ENCODE measurements at regions not wholly inside any gene's neighbourhood (a gene's known extent, or its start where the extent isn't known, plus 50 kb on each side); places are given as distances from the start of the nearest gene placed in this dataset.

- H3K4me1 ChIP-seq (ENCODE audit: low read length), result no peaks in the 10 kb centered on the region
- no peaks in the 10 kb centered on the region for H3K9me3 ChIP-seq (replicated peaks; ENCODE audit: insufficient read depth, low read length)
- H3K9ac ChIP-seq (ENCODE audit: low read length), result no peak overlapping the region
- H3K27ac ChIP-seq (ENCODE audit: low read length), result no peak overlapping the region
- H3F3A ChIP-seq (ENCODE audit: insufficient read depth, low read length), result no peaks in the 10 kb centered on the region
- no peak for DNase-seq
- H3K79me2 ChIP-seq (ENCODE audit: low read length), result no peaks in the 10 kb centered on the region
- no peaks in the 10 kb centered on the region for H4K20me1 ChIP-seq (ENCODE audit: insufficient read depth, low read length)
- H3K27me3 ChIP-seq (replicated peaks; ENCODE audit: insufficient read depth, low read length), result no peaks in the 10 kb centered on the region
- H3K4me3 ChIP-seq (ENCODE audit: low read length), result no peak overlapping the region
- no peaks in the 10 kb centered on the region for H3K9me2 ChIP-seq (replicated peaks; ENCODE audit: insufficient read depth, low read length)
- H2AFZ ChIP-seq (ENCODE audit: low read length), result no peak overlapping the region
- no peaks in the 10 kb centered on the region for H3K36me3 ChIP-seq (replicated peaks; ENCODE audit: insufficient read depth, low read length)
- no peak overlapping the region for H3K4me2 ChIP-seq (ENCODE audit: low read depth, low read length)
- TF ChIP-seq EZH2 (optimal IDR thresholded peaks at IDR 0.05; ENCODE audit: low read depth, low read length) (no peak), EZH2phosphoT487 (IDR thresholded peaks at IDR 0.05; ENCODE audit: low read length) (no peak), CTCF (IDR thresholded peaks at IDR 0.05; ENCODE audit: low read length) (no peak)
These were observed 476.8 kb upstream of the ADGRB3 start for GRCh38 chr6:68158256-68158655.

DNA sequence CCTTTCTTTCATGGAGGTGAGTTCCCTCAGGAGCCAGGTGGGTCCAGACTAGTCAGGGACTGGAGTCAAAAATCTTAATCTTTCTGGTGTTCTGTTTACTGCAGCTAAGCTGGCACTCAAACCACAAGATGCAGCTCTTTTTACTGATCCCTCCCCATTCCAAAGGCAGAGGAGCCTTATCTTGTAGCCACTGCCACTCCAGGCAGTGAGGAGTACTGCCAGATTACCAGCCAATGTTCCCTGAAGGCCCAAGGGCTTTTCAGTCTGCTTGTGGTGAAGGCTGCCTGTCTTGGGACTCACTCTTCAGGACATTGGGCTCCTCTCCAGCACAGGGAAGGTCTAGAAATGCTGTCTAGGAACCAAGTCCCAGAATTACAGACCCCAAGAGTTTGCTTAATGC, 490.4 kb upstream of the ADGRB3 start:
- Histone ChIP-seq H2AFZ (ENCODE audit: low read length) (no peak overlapping the region), H3K9me3 (replicated peaks; ENCODE audit: insufficient read depth, low read length) (no peaks in the 10 kb centered on the region), H3K4me1 (ENCODE audit: low read length) (no peaks in the 10 kb centered on the region), H4K20me1 (ENCODE audit: insufficient read depth, low read length) (no peaks in the 10 kb centered on the region), H3K79me2 (ENCODE audit: low read length) (no peaks in the 10 kb centered on the region), H3K4me3 (ENCODE audit: low read length) (no peak overlapping the region), H3K27ac (ENCODE audit: low read length) (no peak overlapping the region), H3K27me3 (replicated peaks; ENCODE audit: insufficient read depth, low read length) (no peaks in the 10 kb centered on the region), H3K9me2 (replicated peaks; ENCODE audit: insufficient read depth, low read length) (no peaks in the 10 kb centered on the region), H3K9ac (ENCODE audit: low read length) (no peak overlapping the region), H3F3A (ENCODE audit: insufficient read depth, low read length) (no peaks in the 10 kb centered on the region), H3K4me2 (ENCODE audit: low read depth, low read length) (no peak overlapping the region), H3K36me3 (replicated peaks; ENCODE audit: insufficient read depth, low read length) (no peaks in the 10 kb centered on the region)
- no peak for TF ChIP-seq EZH2phosphoT487 (IDR thresholded peaks at IDR 0.05; ENCODE audit: low read length)
- no peak for TF ChIP-seq EZH2 (optimal IDR thresholded peaks at IDR 0.05; ENCODE audit: low read depth, low read length)
- TF ChIP-seq CTCF (IDR thresholded peaks at IDR 0.05; ENCODE audit: low read length), result no peak
- DNase-seq, result no peak

DNA sequence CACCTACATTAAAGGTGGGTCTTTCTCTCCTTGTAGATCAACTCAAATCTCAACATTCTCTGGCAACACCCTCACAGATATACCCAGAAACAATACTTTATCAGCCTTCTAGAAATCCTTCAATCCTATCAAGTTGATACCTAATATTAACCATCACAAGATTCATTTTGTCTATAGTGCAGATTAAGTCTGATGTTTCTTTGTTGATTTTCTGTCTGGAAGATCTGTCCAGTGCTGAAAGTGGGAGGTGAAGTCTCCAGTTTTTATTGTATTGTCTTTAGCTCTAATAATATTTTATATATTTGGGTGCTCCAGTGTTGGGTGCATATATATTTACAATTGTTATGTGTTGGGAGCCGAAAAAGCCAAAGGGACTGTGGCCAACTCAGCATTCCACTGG, 493.9 kb upstream of the ADGRB3 start:
- Histone ChIP-seq H2AFZ (ENCODE audit: low read length) (no peak overlapping the region), H3K36me3 (replicated peaks; ENCODE audit: insufficient read depth, low read length) (no peaks in the 10 kb centered on the region), H3K9me2 (replicated peaks; ENCODE audit: insufficient read depth, low read length) (no peaks in the 10 kb centered on the region), H4K20me1 (ENCODE audit: insufficient read depth, low read length) (no peaks in the 10 kb centered on the region), H3K4me3 (ENCODE audit: low read length) (no peak overlapping the region), H3K79me2 (ENCODE audit: low read length) (no peaks in the 10 kb centered on the region), H3K4me1 (ENCODE audit: low read length) (no peaks in the 10 kb centered on the region), H3F3A (ENCODE audit: insufficient read depth, low read length) (no peaks in the 10 kb centered on the region), H3K4me2 (ENCODE audit: low read depth, low read length) (no peak overlapping the region), H3K27me3 (replicated peaks; ENCODE audit: insufficient read depth, low read length) (no peaks in the 10 kb centered on the region), H3K9ac (ENCODE audit: low read length) (no peak overlapping the region), H3K27ac (ENCODE audit: low read length) (no peak overlapping the region), H3K9me3 (replicated peaks; ENCODE audit: insufficient read depth, low read length) (no peaks in the 10 kb centered on the region)
- TF ChIP-seq EZH2phosphoT487 (IDR thresholded peaks at IDR 0.05; ENCODE audit: low read length) (no peak), EZH2 (optimal IDR thresholded peaks at IDR 0.05; ENCODE audit: low read depth, low read length) (no peak), CTCF (IDR thresholded peaks at IDR 0.05; ENCODE audit: low read length) (no peak)
- no peak for DNase-seq
